Heart left ventricle (tissue), 13 donors: ENCODE measurements at regions not wholly inside any gene's neighbourhood (a gene's known extent, or its start where the extent isn't known, plus 50 kb on each side); places are given as distances from the start of the nearest gene placed in this dataset.

Experiments used
- POLR2A ChIP-seq, 2 donors: fragments of 450-650 bp; IDR thresholded peaks; one replicate each; pipeline ENCODE4 v1.6.1; 2017; ENCODE audit warnings: antibody characterized with exemption in 2 of 2, mild to moderate bottlenecking in 2 of 2, moderate library complexity in 2 of 2
- TF ChIP-seq, protein P1 (sequence below), 12 donors: fragments of 200-600 bp; sonication (generic) in 4 of 12; IDR thresholded peaks; one replicate each; pipeline versions ENCODE4 v1.5.0 to v1.8.0; 2018 to 2022; ENCODE audit warnings: antibody characterized with exemption in 12 of 12, mild to moderate bottlenecking in 5 of 12
- donor health status: ischemic (EF 13 %, LVEDD 7.1; RV severe dilation, severe dysfunction).
- donor health status: DM: no; HTN: yes; CAD: no.
- donor health status: DM: no; HTN: no; CAD: no.
- donor health status: ischemic (EF 25% LVEDD 6.9; RV normal size, moderate dysfunction).
- donor health status: ischemic (EF 25% LVEDD 5.7; RV mildly dilated, moderate dysfunction).
- donor health status: ischemic (EF 35%, LVEDD 5.7; RV mildly dilated, moderate dysfunction).
- donor health status: nonischemic (EF 11% LVEDD 7.7; RV severe dilation, severe dysfunction).
- donor health status: DM: yes; HTN: yes; CAD: no.
- donor health status: PGD.
- donor health status: ischemic (EF 29% LVEDD 5.4; RV normal size, mild dysfunction).
- donor health status: nonischemic (EF 23%, LVEDD 6.1; RV moderate dilation, normal function).

DNA sequence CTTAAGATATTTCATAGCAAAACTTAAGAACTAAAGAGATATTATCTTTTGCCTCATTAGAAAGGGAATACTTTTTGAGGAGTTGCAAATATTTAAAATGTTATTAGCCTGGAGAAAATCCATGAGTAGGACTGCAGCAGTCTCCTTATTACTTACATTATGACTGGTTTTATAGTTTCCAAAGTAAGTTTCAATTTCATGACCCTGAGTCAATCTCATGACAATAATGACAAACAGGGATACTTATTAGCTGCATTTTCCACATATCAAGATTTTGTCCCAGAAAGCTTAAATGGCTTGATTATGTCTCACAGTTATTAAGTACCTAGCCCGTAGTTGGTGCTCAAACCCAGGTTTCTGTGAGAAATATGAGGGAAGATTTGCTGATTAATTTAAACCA, 150.8 kb upstream of the ZEB2 start:
- TF ChIP-seq, protein P1, sequence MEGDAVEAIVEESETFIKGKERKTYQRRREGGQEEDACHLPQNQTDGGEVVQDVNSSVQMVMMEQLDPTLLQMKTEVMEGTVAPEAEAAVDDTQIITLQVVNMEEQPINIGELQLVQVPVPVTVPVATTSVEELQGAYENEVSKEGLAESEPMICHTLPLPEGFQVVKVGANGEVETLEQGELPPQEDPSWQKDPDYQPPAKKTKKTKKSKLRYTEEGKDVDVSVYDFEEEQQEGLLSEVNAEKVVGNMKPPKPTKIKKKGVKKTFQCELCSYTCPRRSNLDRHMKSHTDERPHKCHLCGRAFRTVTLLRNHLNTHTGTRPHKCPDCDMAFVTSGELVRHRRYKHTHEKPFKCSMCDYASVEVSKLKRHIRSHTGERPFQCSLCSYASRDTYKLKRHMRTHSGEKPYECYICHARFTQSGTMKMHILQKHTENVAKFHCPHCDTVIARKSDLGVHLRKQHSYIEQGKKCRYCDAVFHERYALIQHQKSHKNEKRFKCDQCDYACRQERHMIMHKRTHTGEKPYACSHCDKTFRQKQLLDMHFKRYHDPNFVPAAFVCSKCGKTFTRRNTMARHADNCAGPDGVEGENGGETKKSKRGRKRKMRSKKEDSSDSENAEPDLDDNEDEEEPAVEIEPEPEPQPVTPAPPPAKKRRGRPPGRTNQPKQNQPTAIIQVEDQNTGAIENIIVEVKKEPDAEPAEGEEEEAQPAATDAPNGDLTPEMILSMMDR (IDR thresholded peaks at IDR 0.05): no peak
- no peak for TF ChIP-seq POLR2A (IDR thresholded peaks at IDR 0.05)
